ENCODE measurements at regions not wholly inside any gene's neighbourhood (a gene's known extent, or its start where the extent isn't known, plus 50 kb on each side); places are given as distances from the start of the nearest gene placed in this dataset.

DNA sequence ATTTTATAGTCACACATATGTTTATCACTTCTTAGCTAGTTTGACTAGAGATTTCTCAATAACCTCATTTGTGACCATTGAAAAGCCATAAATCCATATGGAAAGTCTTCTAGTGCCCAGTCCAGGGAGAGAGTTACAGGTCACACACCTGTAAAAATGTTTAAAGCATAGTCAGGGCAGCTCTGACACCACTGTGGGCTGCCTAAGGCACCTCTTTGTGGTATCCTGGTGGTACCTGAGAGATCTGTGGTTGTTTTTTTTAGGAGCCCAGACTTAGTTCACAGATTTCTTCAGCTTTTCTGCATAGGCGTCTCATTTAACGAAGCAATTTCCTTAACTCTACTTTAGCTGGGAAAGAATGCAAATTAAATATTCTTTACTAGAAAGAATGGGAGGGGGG lies 186.6 kb downstream of the CENPW start:
- WGBS, 2 donors: 89% methylated on average over 2 of the region's 2 CpGs
- TF ChIP-seq, protein P1, sequence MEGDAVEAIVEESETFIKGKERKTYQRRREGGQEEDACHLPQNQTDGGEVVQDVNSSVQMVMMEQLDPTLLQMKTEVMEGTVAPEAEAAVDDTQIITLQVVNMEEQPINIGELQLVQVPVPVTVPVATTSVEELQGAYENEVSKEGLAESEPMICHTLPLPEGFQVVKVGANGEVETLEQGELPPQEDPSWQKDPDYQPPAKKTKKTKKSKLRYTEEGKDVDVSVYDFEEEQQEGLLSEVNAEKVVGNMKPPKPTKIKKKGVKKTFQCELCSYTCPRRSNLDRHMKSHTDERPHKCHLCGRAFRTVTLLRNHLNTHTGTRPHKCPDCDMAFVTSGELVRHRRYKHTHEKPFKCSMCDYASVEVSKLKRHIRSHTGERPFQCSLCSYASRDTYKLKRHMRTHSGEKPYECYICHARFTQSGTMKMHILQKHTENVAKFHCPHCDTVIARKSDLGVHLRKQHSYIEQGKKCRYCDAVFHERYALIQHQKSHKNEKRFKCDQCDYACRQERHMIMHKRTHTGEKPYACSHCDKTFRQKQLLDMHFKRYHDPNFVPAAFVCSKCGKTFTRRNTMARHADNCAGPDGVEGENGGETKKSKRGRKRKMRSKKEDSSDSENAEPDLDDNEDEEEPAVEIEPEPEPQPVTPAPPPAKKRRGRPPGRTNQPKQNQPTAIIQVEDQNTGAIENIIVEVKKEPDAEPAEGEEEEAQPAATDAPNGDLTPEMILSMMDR (IDR thresholded peaks at IDR 0.05): no peak

DNA sequence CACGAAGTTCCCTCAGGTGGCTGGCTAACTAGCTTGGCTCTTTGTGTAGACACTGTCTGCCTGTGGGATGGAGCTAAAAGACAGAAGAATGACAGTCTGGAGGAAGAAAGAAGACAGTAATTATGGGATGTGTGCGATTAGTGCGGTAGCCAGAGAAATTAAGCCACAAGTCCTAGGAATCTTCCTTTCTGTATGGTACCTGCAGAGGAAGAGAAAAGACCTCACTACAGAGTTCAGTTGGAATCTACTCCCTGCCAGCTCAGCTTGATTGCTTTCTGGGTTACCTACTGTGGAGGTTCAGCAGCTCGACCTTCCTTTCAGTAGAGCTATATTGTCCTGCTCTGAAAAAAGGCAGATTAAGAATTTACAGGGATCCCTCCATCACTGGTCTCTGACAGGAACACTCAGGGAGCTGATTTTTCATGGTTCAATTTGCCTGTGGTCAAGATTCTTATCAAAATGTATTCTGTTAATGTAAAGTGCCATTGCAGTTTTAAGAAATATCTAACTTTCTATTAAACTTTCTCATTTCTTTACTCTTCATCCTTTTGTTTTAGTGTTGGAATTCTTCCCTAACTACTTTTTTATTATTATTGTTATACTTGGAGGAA lies 187.2 kb downstream of the CENPW start:
- H3K27ac ChIP-seq: no peak overlapping the region
- H3K27me3 ChIP-seq: no peaks in the 10 kb centered on the region
- H3K4me3 ChIP-seq: no peak overlapping the region
- WGBS, 2 donors: 59 to 72% methylated on average over 4 of the region's 4 CpGs
- H3K9me3 ChIP-seq: no peaks in the 10 kb centered on the region
- TF ChIP-seq, protein P1 (IDR thresholded peaks at IDR 0.05): no peak
- H3K36me3 ChIP-seq: no peaks in the 10 kb centered on the region
- no peaks in the 10 kb centered on the region for H3K4me1 ChIP-seq
- ATAC-seq: no peak
- intact Hi-C loops (cut with DNase I): no loop called here
- no peak for DNase-seq

More for the DNA sequence above, 186.6 kb downstream of the CENPW start:
- H3K36me3 ChIP-seq: no peaks in the 10 kb centered on the region
- no peaks in the 10 kb centered on the region for H3K9me3 ChIP-seq
- no peak overlapping the region for H3K27ac ChIP-seq
- H3K4me3 ChIP-seq: no peak overlapping the region
- intact Hi-C loops (cut with DNase I): no loop called here
- ATAC-seq: no peak
- no peaks in the 10 kb centered on the region for H3K27me3 ChIP-seq
- H3K4me1 ChIP-seq: no peaks in the 10 kb centered on the region
- no peak for DNase-seq

DNA sequence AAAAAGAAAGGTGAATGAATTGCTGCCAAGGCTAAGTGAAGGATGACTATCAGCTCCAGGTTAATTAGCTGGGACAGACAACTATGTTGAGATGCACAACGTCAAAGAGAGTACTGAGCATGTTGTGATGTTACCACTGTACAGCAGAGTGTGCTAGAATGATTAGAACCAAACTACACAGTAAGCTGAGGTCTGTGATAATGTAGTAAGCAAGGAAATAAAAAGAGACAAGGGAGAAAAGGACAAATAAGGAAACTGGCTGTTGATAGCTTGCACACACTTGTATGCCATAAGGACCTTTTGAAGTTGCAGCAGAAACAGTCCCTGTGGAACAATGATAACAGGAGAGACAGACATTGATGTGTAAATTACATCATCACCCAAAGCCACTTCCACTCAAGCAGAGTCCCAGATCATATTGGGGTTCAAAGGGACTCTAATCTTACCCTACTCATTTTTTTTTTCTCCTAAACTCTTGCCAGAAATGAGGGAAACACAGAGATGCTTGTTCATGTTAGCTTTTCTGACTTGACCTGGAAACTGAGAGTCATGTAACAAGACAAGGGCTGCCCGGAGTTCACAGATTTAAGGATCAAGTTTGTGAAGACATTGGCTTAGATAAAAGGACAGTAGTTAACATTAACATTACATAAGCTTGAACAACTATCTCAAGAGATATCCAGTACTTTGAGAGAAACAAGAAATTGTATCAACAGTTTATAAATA lies 189.9 kb downstream of the CENPW start:
- ATAC-seq (peak in 1 of 8 donors; percentile 41), DNase-seq (no peak)
- no peaks in the 10 kb centered on the region for H3K4me1 ChIP-seq
- H3K27me3 ChIP-seq: no peaks in the 10 kb centered on the region
- TF ChIP-seq, protein P1 (IDR thresholded peaks at IDR 0.05): peak in 1 of 9 donors; percentile 24
- no peaks in the 10 kb centered on the region for H3K36me3 ChIP-seq
- no peak overlapping the region for H3K4me3 ChIP-seq
- H3K9me3 ChIP-seq: no peaks in the 10 kb centered on the region
- no peak overlapping the region for H3K27ac ChIP-seq
- intact Hi-C loops (cut with DNase I): no loop called here
- 28 to 37% methylated on average over 2 of the region's 2 CpGs for WGBS, 2 donors

DNA sequence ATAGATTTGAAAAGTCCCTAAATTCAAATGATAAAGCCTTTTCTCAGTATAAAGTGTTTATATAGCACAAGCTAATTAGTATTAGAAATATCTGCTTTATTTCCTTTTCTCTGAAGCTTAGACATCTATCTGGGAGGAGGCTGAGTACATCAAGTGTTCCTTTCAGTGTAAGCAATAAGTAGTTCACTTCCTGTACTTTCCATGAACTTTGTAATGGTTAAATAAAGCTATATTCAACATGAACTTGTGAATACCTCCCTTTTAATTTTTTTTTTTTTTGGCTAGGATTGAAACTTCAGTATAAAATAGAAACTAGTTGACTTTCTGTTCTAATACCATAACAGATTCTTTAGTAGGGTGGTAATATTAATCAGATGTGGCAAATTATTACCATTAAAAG lies 190.9 kb downstream of the CENPW start:
- H3K27ac ChIP-seq: no peak overlapping the region
- intact Hi-C loops (cut with DNase I): no loop called here
- no peak overlapping the region for H3K4me3 ChIP-seq
- no peaks in the 10 kb centered on the region for H3K27me3 ChIP-seq
- TF ChIP-seq, protein P1 (IDR thresholded peaks at IDR 0.05): no peak
- DNase-seq (no peak), ATAC-seq (no peak)
- H3K4me1 ChIP-seq: no peaks in the 10 kb centered on the region
- no peaks in the 10 kb centered on the region for H3K9me3 ChIP-seq
- H3K36me3 ChIP-seq: no peaks in the 10 kb centered on the region

All from heart right ventricle (tissue), 16 donors.